ENCODE measurements at regions not wholly inside any gene's neighbourhood (a gene's known extent, or its start where the extent isn't known, plus 50 kb on each side); places are given as distances from the start of the nearest gene placed in this dataset.

DNA sequence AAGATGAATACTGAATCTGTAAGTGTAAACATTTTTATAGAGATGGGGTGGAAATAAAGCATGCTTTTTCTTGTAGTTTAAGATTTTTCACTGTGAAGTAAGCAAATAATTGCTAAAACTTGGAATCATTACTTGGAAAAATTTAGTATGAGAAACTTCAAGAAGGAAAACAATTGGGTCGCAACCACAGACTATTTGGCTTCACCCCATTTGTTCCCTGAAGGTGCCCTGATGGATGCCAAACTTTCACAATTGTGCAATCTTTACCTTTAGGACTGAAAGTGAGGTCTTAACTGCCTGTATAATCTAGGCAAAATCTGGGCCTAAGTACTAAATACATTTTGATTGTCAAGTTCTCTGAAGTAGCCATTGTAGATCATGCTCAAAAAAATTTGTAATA lies 330.1 kb downstream of the HDGFL1 start:
- Histone ChIP-seq H4K20me1 (ENCODE audit: insufficient read depth) (no peaks in the 10 kb centered on the region), H3K36me3 (ENCODE audit: control insufficient read depth in 1 of 2, insufficient read depth in 2 of 2, low read length in 2 of 2) (no peaks in the 10 kb centered on the region), H2AFZ (ENCODE audit: low read depth, low read length, poor library complexity, severe bottlenecking) (no peak overlapping the region), H3K9me2 (ENCODE audit: insufficient read depth) (no peaks in the 10 kb centered on the region), H3K9me3 (ENCODE audit: control insufficient read depth in 1 of 2, insufficient read depth in 1 of 2, low read depth in 1 of 2, low read length in 2 of 2) (no peaks in the 10 kb centered on the region; a peak in 1 of 4 replicates), H3K9ac (ENCODE audit: low read length) (no peak overlapping the region), H3K4me1 (ENCODE audit: control insufficient read depth in 1 of 2, insufficient read depth in 2 of 2, low read length in 2 of 2) (no peaks in the 10 kb centered on the region), H3K79me2 (ENCODE audit: insufficient read depth, low read length) (no peaks in the 10 kb centered on the region), H3K27me3 (ENCODE audit: insufficient read depth, low read length) (no peaks in the 10 kb centered on the region), H3K4me3 (replicated peaks in 1 of 2; ENCODE audit: low read depth in 1 of 2, low read length in 2 of 2) (no peak overlapping the region), H3K27ac (ENCODE audit: low read depth, low read length) (no peak overlapping the region), H3K4me2 (ENCODE audit: low read length) (no peak overlapping the region)
- DNase-seq (ENCODE audit: low read depth, low spot score) (no peak), ATAC-seq (no peak)
- intact Hi-C loops (cut with micrococcal nuclease), result no loop called here
- POLR2A ChIA-PET, result no interaction called here
- no TSS peak for BruUV-seq (replicated peaks)
- no peak for TF ChIP-seq EZH2phosphoT487 (IDR thresholded peaks at IDR 0.05; ENCODE audit: borderline replicate concordance)
- TF ChIP-seq, protein P1, sequence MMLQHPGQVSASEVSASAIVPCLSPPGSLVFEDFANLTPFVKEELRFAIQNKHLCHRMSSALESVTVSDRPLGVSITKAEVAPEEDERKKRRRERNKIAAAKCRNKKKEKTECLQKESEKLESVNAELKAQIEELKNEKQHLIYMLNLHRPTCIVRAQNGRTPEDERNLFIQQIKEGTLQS (IDR thresholded peaks at IDR 0.05), result no peak
- no peak for TF ChIP-seq TCF7L2 (IDR thresholded peaks at IDR 0.05; ENCODE audit: borderline replicate concordance, extremely low read depth, insufficient read depth, insufficient read length)
- no peak for TF ChIP-seq ZFX (IDR thresholded peaks at IDR 0.05)
- no peak for TF ChIP-seq EGR1 (IDR thresholded peaks at IDR 0.05; ENCODE audit: low read depth)
- no peak for TF ChIP-seq CEBPB (IDR thresholded peaks at IDR 0.05; ENCODE audit: low read depth)
- TF ChIP-seq EZH2 (IDR thresholded peaks at IDR 0.05), result no peak
- no peak for TF ChIP-seq POLR2AphosphoS5 (IDR thresholded peaks at IDR 0.05; ENCODE audit: low read depth, low read length)
- TF ChIP-seq, protein P2, sequence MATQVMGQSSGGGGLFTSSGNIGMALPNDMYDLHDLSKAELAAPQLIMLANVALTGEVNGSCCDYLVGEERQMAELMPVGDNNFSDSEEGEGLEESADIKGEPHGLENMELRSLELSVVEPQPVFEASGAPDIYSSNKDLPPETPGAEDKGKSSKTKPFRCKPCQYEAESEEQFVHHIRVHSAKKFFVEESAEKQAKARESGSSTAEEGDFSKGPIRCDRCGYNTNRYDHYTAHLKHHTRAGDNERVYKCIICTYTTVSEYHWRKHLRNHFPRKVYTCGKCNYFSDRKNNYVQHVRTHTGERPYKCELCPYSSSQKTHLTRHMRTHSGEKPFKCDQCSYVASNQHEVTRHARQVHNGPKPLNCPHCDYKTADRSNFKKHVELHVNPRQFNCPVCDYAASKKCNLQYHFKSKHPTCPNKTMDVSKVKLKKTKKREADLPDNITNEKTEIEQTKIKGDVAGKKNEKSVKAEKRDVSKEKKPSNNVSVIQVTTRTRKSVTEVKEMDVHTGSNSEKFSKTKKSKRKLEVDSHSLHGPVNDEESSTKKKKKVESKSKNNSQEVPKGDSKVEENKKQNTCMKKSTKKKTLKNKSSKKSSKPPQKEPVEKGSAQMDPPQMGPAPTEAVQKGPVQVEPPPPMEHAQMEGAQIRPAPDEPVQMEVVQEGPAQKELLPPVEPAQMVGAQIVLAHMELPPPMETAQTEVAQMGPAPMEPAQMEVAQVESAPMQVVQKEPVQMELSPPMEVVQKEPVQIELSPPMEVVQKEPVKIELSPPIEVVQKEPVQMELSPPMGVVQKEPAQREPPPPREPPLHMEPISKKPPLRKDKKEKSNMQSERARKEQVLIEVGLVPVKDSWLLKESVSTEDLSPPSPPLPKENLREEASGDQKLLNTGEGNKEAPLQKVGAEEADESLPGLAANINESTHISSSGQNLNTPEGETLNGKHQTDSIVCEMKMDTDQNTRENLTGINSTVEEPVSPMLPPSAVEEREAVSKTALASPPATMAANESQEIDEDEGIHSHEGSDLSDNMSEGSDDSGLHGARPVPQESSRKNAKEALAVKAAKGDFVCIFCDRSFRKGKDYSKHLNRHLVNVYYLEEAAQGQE (IDR thresholded peaks at IDR 0.05; ENCODE audit: low read depth), result no peak
- no peak for TF ChIP-seq FOSL1 (IDR thresholded peaks at IDR 0.05; ENCODE audit: low read depth)
- TF ChIP-seq CBX3 (IDR thresholded peaks at IDR 0.05; ENCODE audit: low read depth), result no peak
- TF ChIP-seq, protein P3, sequence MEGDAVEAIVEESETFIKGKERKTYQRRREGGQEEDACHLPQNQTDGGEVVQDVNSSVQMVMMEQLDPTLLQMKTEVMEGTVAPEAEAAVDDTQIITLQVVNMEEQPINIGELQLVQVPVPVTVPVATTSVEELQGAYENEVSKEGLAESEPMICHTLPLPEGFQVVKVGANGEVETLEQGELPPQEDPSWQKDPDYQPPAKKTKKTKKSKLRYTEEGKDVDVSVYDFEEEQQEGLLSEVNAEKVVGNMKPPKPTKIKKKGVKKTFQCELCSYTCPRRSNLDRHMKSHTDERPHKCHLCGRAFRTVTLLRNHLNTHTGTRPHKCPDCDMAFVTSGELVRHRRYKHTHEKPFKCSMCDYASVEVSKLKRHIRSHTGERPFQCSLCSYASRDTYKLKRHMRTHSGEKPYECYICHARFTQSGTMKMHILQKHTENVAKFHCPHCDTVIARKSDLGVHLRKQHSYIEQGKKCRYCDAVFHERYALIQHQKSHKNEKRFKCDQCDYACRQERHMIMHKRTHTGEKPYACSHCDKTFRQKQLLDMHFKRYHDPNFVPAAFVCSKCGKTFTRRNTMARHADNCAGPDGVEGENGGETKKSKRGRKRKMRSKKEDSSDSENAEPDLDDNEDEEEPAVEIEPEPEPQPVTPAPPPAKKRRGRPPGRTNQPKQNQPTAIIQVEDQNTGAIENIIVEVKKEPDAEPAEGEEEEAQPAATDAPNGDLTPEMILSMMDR (IDR thresholded peaks at IDR 0.05 in 2 of 3, conservative IDR thresholded peaks at IDR 0.05 in 1 of 3; ENCODE audit: borderline replicate concordance in 1 of 3, insufficient read depth in 1 of 3, low read depth in 2 of 3, low read length in 2 of 3), result no peak
- TF ChIP-seq SRF (IDR thresholded peaks at IDR 0.05; ENCODE audit: low read depth), result no peak
- TF ChIP-seq, protein P4, sequence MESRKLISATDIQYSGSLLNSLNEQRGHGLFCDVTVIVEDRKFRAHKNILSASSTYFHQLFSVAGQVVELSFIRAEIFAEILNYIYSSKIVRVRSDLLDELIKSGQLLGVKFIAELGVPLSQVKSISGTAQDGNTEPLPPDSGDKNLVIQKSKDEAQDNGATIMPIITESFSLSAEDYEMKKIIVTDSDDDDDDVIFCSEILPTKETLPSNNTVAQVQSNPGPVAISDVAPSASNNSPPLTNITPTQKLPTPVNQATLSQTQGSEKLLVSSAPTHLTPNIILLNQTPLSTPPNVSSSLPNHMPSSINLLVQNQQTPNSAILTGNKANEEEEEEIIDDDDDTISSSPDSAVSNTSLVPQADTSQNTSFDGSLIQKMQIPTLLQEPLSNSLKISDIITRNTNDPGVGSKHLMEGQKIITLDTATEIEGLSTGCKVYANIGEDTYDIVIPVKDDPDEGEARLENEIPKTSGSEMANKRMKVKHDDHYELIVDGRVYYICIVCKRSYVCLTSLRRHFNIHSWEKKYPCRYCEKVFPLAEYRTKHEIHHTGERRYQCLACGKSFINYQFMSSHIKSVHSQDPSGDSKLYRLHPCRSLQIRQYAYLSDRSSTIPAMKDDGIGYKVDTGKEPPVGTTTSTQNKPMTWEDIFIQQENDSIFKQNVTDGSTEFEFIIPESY (IDR thresholded peaks at IDR 0.05; ENCODE audit: extremely low read depth, insufficient replicate concordance, low read length), result no peak
- TF ChIP-seq JUND (IDR thresholded peaks at IDR 0.05), result no peak
- RAD21 ChIA-PET (ENCODE audit: low non-redundant PET in 1 of 2, low total read pairs in 2 of 2, uncharacterized antibody in 2 of 2, unreplicated experiment in 2 of 2), result no interaction called here
- CTCF ChIA-PET, result no interaction called here
